GM13977 (cell line): ENCODE measurements at regions not wholly inside any gene's neighbourhood (a gene's known extent, or its start where the extent isn't known, plus 50 kb on each side); places are given as distances from the start of the nearest gene placed in this dataset.
"Not testable (repeated sequence)": the region's sequence is repeated elsewhere in the genome, so short reads cannot be mapped to it uniquely, and the experiment has no call there.

Source experiments
- DNase-seq: peaks from one replicate; pipeline ENCODE4 v3.0.0; 2012; ENCODE audit warnings: low spot score
- CTCF ChIP-seq: IDR thresholded peaks from 2 replicates; pipeline ENCODE4 v1.5.1; 2012; ENCODE audit warnings: mild to moderate bottlenecking, control low read depth; ENCODE audit not compliant: insufficient read depth; ENCODE audit errors: extremely low read depth, missing control alignments
- in situ Hi-C: fragments of 300-500 bp; cut with MboI; formaldehyde crosslinking; loops from one replicate; pipeline ENCODE4 v1.12.0; 2022; ENCODE audit warnings: low sequenced_read_pairs, low pct_unique_long_range_greater_than_20kb, mixed read lengths, inconsistent platforms; ENCODE audit not compliant: unreplicated experiment

DNA sequence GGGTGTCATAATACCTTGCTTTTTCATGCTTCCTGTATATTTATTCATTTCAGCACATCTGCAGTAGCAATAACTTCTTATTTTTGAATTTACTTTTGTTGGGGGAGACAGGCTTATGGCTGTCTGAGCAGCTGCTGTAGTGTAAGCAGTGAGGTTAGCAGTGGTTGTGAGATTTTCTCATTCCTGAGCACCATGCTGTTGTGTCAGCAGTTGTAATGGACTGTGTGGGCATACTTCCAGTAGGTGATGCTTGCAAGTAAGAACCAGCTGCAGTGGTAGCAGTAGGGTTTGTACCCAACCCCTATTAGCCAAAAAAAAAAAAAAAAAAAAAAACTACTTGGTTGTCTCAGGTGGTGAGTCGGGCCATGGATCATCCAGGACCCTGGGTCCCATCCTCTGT, 311.6 kb downstream of the NUF2 start:
- TF ChIP-seq CTCF, result no peak
- DNase-seq, result no peak
- in situ Hi-C loops, result no loop called here

DNA sequence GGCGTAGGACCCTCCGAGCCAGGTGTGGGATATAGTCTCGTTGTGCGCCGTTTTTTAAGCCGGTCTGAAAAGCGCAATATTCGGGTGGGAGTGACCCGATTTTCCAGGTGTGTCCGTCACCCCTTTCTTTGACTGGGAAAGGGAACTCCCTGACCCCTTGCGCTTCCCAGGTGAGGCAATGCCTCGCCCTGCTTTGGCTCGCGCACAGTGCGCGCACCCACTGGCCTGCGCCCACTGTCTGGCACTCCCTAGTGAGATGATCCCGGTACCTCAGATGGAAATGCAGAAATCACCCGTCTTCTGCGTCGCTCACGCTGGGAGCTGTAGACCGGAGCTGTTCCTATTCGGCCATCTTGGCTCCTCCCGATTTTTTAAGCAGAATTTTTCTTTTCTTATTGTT, 323.9 kb downstream of the NUF2 start:
- in situ Hi-C loops, DNase-seq: not testable (repeated sequence)

- TF ChIP-seq CTCF, result no peak
- in situ Hi-C loops, result no loop called here
These were observed 328.9 kb downstream of the NUF2 start for GRCh38 chr1:163650624-163651023.

DNA sequence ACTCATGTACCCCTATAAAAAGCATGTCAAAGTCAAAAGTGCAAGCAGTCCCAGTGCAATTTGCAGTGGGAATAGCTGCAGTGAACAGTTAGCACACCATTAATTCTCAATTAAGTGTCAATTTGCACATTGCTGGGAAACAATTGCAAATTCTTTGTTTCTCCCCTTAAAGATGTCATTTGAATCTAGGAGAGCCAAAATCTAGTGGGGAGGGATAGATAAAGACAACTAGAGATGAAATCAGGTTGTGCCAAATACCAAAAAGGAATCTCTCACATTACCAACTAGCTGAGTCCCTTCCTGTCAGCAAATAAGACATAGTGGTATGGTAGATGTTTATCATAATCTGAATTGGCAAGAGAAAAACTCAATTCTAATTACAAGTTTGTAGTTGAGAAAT, 330.7 kb downstream of the NUF2 start:
- no peak for TF ChIP-seq CTCF
- in situ Hi-C loops, result no loop called here
- no peak for DNase-seq

More at GRCh38 chr1:163650624-163651023, 328.9 kb downstream of the NUF2 start:
- DNase-seq, result no peak

GRCh38 chr1:163655565-163655964, 333.8 kb downstream of the NUF2 start:
- in situ Hi-C loops, result no loop called here
- TF ChIP-seq CTCF, result no peak
- DNase-seq, result no peak

DNA sequence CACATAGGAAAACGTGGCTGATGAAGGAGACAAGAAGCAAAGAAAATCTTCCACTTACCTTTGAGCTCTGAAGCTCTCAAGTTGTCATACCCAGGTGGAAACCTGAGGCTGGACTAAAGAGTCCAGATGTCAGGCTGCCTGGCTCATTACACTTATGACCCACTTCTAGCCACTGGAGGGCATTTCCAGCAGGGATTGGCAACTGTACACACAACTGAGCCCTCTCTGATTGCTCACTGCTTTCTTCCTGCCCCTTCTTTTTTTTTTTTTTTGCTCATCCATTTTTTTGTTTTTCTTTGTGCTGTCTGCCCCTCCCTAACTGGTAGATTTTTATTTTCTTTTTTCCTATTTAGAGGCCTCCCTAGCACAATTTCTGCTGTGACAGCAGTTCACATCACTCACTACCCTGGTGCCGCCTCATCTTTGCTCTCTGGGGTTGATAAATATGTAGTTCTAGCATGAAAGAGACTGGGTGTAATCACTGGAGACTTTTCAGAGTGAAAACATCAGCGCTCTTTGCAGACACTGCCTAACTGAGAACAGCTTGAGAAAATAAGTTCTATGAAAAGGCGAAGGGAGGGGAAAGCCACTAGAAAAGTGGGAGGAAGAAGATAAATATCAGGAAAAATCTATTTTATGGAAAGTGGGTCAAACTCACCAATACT, 334.5 kb downstream of the NUF2 start:
- no peak for TF ChIP-seq CTCF
- in situ Hi-C loops, result no loop called here
- DNase-seq, result no peak

GRCh38 chr1:163657719-163658118, 336.0 kb downstream of the NUF2 start:
- no peak for TF ChIP-seq CTCF
- DNase-seq, result no peak
- in situ Hi-C loops, result no loop called here
